SK-N-MC (cell line): ENCODE measurements at regions not wholly inside any gene's neighbourhood (a gene's known extent, or its start where the extent isn't known, plus 50 kb on each side); places are given as distances from the start of the nearest gene placed in this dataset.

Experiments used
- EZH2 ChIP-seq: fragments of 200-600 bp; sonication (generic); IDR thresholded peaks from one replicate; pipeline ENCODE4 v1.6.1; 2017; ENCODE audit warnings: antibody characterized with exemption
- FOXP2 ChIP-seq: optimal IDR thresholded peaks from 2 replicates; pipeline ENCODE3; 2011; ENCODE audit warnings: mild to moderate bottlenecking, moderate library complexity; ENCODE audit not compliant: insufficient read depth; ENCODE audit errors: extremely low read length, control extremely low read depth
- POLR2AphosphoS5 ChIP-seq: IDR thresholded peaks from 2 replicates; pipeline ENCODE4 v1.6.1; 2012; ENCODE audit warnings: mild to moderate bottlenecking, low read depth, low read length, borderline replicate concordance

- TF ChIP-seq FOXP2 (no peak), POLR2AphosphoS5 (no peak), EZH2 (no peak)
These were observed 161.6 kb upstream of the PPP2R2D start for GRCh38 chr10:131739206-131739605.
